ENCODE measurements at regions not wholly inside any gene's neighbourhood (a gene's known extent, or its start where the extent isn't known, plus 50 kb on each side); places are given as distances from the start of the nearest gene placed in this dataset.

GRCh38 chr1:98054367-98054701 lies 133.5 kb upstream of the DPYD start:
- TF ChIP-seq POLR2A (IDR thresholded peaks at IDR 0.05; ENCODE audit: low read length) (no peak), ELK1 (IDR thresholded peaks at IDR 0.05; ENCODE audit: low read depth, low read length) (no peak), CTCF (IDR thresholded peaks at IDR 0.05) (no peak; the same call in 2 of the 3 replicates), REST (IDR thresholded peaks at IDR 0.05) (no peak), NFE2L2 (conservative IDR thresholded peaks at IDR 0.05; ENCODE audit: low read length) (no peak), MAZ (IDR thresholded peaks at IDR 0.05; ENCODE audit: borderline replicate concordance, low read depth, low read length) (no peak), KDM5A (IDR thresholded peaks at IDR 0.05) (no peak), JUNB (IDR thresholded peaks at IDR 0.05) (no peak)
